GM18909 (cell line): ENCODE measurements at regions not wholly inside any gene's neighbourhood (a gene's known extent, or its start where the extent isn't known, plus 50 kb on each side); places are given as distances from the start of the nearest gene placed in this dataset.

Experiments used
- ATAC-seq: cut with Tn5 transposase; IDR thresholded peaks from one replicate; pipeline ENCODE4 v1.9.1; 2021; ENCODE audit warnings: mild to moderate bottlenecking; ENCODE audit not compliant: unreplicated experiment, poor library complexity

DNA sequence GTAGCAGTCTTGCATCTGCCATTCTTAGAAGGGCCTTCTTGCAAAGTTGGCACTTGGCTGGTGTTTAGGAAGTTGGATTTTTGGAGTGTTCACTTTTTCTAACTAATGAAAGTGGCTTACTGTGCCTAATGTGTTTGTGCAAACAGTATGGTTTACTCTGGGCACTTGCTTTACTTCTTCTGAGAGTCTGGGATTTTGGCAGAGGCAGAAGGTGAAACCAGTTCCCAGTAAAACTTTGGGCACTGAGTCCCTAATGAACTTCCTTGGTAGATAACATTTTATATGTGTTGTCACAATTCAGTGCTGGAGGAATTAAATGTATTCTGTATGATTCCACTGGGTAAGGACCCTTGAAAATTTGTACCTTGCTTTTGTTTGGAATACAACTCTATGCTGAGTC is 155.7 kb downstream of the FAM170A start:
- ATAC-seq = no peak

DNA sequence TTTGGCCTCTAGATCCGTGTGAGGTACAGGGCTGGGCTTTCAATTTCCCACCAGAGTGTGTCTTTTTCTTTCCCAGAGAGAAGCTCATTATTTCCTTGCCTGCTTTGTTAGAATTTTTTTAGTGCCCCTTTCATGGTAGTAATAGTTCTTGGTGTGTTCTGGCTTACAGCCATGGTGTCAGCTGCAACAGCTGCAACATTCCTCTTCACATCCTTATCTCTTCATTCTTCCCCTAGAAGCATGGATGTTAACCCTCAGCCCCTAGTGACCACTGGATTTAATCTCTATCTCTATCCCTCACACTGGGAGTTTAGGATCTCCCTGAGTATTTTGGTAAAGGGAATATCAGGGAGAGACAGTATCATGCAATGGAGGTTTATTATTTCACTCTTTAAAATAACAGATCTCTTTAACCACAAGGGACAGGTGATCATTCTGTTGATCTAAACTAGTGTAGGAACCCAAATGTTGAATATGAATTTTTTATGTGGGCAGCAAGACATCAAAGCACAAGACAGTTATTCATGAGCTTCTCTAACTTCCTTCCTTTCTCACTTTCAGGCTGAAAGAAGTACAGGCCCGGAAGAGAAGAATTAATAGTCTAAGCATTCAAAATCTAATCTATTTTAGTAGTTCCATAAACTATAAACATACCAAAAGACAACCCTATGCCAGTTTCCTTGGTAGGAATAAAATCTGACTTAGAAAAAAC is 160.2 kb downstream of the FAM170A start:
- no peak for ATAC-seq

DNA sequence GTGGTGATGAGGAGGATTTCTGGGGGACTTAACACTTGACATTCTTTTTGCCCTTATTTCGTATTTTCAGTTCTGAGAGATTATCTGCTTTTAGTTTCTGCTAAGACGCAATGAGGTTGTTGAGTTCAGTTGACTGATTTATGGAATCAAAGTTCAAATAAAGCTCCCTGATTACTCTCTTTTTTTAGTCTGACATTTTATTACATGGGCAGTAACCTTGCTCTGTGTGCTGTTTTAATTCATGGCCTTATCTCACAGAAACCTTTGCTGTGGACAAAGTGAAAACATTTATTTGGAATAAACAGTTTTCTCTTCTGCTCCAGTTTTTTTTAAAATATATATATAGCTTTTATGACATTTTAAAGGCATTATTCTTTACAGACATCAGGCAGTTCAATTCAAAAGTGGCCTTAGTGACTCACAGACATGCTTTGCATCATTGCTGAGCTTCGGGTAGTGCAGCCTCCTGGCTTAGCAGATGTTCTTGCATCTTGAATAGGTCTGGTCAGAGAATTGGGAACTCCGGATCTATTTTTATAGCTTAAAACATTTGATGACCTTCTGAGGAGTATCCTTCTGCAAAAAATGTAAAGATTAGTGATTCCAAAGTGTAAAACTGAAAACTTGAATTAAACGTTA is 162.9 kb downstream of the FAM170A start:
- ATAC-seq = no peak

DNA sequence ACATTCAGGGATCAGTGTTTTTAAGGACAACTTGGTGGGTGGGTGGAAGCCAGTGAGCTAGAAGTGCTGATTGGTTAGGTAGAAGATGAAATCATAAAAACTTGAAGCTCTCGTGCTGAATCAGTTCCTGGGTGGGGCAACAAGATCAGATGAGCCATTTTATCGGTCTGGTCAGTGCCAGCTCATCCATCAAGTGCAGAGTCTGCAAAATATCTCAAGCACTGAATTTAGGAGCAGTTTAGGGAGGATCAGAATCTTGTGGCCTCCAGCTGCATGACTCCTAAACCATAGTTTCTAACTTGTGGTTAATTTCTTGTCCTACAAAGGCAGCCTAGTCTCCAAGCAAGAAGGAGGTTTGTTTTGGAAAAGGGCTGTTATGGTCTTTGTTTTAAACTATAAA is 166.4 kb downstream of the FAM170A start:
- ATAC-seq = no peak

DNA sequence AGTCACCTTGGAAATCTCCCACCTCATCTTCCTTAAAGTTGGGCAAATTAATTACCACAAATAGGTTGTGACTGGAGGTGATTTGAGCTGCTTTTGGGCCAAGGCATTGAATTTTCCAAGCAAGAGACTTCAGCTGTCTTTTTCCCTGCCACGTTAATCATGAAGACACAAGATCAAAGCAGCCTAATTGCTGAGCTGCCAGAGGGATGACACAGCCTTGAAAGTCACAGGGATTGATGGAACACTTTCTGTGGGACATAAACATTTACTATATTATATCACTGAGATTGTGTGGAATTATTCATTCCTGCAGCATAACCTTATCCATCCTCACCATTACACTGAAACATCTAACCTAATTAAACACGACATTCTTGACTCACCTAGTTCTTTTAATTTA is 172.2 kb downstream of the FAM170A start:
- ATAC-seq = no peak

DNA sequence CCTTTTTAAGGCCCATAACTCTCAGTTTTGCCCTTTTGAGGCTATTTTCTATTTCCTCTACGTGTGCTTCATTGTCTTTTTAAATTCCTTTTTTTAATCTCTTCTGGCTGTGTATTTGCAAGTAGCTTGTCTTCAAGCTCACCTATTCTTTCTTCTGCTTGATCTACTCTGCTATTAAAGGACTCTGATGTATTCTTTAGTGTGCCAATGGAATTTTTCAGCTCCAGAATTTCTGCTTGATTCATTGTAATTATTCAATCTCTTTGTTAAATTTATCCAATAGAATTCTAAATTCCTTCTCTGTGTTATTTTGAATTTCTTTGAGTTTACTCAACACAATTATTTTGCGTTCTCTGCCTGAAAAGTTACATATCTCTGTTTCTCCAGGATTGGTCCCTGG is 178.7 kb downstream of the FAM170A start:
- no peak for ATAC-seq

DNA sequence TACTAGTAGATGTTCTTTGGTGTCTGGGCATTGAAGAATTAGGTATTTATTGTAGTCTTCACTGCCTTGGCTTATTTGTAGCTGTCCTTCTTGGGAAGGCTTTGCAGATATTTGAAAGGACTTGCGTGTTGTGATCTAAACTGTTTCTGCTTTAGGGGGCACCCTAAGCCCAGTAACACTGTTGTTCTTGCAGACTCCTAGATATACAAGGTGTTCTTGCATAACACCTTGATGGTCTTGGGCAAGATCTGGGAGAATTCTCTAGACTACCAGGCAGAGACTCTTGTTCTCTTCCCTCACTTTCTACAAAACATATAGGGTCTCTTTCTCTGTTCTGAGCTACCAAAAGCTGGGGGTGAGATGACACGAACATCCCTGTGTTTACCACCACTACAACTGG is 179.1 kb downstream of the FAM170A start:
- ATAC-seq = no peak

DNA sequence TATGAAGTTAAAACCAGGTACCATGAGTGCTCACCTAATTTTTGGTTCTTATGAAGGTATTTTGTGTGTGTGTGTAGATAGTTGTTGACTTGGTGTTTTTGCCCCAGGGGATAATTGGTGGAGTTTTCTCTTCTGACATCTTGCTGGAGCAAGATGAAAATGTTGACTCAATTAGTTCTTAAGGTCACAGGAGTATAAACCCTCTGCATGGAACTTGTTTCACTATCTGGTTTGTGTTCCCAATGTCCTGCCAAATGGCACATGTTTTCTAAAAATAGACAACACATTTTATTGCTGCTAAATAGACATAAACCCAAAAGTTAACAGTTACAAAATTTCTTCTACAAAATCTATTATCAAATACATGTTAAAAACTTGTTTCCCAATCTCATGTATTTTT is 180.9 kb downstream of the FAM170A start:
- ATAC-seq = no peak

DNA sequence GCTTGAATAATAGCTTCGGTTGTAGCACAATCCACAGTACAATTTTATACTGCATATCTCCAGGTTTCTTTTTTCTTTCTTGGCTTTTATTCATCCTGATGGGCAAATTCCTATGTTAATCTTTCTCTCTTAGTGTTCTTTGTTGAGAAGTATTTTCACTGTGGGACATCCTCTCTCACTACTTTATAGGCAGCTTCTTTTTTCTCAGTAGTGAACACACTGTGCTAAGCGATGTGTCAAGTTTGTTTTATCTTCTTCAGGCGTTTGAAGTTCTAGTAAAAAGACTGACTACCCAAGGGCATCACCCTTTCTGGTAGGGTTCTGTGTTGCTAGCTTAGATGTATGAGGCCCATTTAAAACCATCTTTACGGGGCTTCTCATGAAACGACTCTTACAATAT is 182.1 kb downstream of the FAM170A start:
- ATAC-seq = no peak

DNA sequence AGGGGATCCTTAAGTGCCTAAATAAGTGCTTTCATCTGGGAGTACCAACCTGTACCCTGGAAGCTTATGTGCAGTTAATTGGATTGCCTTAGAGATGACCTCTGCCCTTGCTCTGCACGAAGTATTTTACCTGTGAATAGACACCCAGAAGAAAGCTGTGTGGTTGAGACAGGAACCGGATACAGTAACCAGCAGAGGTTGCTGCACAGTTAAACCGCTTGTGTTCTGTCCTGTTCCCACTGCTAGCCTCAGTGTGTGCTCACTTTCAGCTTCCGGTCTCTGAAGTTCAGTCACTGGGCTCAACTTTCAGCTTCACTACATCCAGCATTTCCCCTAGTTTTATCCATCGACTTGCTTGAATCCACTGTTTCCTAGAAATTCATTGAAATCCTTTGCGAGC is 185.3 kb downstream of the FAM170A start:
- ATAC-seq = no peak

DNA sequence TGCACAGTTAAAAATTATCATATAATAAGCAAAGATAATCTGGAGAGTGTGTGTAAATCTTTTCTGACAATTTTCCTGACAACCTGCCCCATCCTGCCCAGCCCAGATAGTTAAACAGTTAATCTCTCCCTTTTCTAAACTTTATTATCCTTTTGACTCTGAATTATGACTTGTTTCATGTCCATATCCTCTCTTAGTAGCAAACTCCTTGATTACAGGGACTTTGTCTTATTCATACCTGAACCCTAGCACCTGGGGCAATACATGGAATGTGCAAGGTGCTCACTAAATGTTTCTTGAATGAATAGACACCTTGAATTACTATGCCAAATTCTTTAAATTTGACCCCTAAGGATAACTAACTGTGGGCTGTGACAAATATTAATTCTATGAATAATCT is 186.7 kb downstream of the FAM170A start:
- no peak for ATAC-seq

DNA sequence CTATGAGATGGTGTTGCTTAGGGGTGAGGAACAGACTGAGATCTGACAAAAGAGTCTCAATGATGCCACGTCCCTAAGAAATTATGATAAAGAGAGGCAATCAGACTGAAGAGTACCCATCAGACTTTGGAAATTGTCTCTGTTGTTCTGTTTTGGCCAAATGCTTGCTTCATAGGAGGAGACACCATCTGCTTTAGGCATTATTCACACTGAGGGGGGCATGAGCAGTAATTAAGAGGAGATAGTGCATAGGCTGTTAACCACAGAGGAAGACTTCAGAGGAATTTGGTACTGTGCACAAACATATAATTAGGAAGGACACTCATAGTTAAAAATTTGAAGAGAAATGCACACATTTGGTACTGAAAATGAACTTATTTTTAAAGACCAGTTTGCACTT is 190.7 kb downstream of the FAM170A start:
- no peak for ATAC-seq

DNA sequence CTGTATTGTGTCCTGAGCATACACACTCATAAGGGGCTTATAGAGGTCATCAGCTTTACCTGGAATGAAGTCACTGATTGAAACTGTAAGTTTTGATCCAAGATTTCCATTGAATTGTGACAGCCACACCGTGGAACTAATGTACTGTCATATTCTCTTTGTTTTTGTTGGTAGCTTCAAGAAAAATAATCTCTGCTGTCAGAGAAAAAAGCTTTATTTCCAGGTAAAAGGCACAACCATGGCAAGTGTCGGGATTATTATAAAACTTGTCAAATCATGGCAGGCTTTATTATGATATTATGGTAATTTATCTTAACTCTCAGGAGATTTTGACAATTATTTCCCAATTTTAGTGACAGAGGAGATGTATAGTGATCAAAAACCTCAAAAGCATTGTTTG is 191.2 kb downstream of the FAM170A start:
- ATAC-seq = no peak

DNA sequence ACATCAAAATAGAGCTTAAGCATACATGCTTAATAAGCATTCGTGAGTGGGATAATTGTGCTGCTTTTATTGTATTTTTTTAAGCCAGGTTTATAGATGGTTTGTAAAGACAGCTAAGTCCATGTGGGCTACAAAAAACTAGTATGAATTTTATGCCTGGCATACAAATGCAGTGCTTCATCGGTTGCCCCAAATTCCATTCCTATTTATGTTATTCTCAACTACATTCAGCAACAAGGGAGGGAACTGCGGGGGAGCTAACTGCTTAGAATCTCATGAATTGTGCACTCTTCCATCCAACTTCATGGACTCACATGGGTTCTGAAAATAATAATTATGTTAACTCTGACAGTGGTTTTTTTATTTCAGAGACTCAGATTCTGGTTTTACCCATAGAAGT is 199.2 kb downstream of the FAM170A start:
- ATAC-seq = no peak

DNA sequence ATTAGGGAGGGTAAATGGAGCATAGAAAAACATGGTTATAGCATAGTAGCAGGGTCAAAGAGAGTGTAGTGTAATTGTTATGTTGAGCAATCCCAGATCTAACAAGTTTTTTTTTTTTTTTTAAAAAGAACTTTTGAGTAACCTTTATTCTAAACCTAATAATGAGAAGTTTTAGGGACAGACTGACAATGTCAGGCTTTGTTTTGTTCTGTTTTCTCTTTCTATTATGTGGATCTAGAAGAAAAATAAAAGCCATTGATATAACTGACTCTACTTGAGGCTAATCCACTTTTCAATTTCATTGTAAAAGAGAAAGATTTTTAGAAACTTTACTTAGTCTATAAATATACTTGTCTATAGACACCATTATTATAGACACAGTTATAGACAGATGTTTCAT is 200.0 kb downstream of the FAM170A start:
- no peak for ATAC-seq

DNA sequence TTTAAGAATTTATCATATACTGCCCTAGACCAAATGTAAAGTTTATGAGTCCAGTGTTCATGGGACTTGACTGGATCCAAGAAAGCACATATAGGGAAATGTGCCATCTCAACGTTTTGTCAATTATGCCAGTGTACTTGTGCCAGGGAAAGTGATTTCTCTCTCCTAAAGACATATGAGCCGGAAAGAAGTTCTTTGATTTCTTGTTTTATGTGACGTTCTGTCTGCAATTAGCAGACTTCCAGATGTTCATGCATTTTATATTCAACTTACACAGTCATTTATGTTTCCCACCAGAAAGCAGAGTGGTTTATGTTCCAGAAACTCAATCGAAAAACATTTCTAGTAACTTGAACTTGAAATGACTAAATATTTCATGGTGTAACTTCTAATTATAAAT is 203.8 kb downstream of the FAM170A start:
- ATAC-seq = no peak

DNA sequence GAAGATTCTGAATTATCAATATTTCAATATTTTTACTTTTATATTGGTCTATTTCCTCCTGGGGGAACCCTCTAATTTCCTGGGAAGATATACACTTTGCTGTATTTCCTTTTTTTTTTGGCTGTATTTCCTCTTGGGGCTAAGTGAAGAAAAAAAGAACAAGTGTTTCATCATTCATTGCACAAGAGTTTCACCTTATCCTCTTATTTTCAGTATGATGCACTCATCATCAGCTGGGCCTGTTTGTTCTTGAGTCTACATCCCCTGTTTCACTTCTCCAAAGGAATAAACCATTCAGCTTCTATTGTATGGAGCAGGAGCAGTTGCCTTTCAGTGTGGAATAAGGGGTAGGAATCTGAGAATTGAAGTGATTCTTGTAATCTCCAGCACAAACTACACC is 210.8 kb downstream of the FAM170A start:
- ATAC-seq = no peak

DNA sequence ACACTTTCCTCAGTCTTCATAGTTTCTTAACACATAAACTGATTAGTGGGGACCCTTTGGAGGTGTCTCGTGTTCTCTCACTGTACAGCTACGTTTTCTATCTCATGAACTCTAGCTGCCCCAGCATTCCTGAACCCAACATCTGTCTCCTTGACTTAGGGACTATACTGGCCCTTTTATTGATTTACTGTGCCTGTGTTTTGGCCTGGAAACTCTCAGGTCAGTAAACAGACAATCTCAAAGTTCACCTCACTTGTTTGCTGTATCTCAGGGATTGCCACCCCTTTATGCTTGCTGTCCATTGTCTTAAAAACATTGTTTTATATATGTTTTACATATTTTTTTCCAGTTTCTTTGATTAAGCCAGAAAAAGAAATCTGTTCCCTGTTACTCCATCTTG is 222.8 kb downstream of the FAM170A start:
- no peak for ATAC-seq

DNA sequence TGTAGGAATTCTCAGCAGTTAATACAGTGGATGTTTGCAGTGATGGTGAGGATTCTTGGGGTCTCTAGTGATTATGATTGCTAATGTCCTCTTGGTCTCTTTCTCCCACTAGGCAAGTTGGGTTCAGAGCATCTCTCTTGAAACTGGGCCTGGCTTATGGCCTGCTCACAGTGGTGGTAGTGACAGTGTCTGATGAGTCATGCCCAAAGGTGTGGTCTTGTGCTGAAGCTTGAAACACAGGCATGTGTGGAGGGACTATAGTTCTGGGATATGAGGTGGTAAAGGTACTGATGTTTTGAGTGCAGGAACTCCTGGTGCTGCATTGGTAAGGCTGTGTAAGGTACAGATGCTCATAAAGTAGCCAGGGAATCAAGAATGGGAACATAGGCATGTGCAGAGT is 231.1 kb downstream of the FAM170A start:
- ATAC-seq = no peak

DNA sequence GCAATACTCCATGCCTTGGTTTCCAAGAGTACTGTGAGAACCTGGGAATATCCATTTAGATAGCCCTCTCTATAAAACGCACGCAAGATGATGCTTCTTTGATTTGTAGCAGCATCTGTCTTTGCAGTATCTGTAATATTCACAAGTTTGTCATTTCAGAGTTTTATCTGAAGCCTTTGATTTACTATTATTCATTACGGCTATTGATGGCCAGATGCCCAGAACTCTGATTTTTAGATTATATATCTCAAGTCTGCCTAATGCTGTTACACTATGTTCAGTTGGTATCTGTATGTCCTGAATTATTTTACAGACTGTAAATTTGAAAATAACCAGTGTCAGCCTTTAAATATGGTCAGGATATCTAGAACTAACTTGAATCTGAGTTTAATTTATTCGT is 233.3 kb downstream of the FAM170A start:
- ATAC-seq = no peak

DNA sequence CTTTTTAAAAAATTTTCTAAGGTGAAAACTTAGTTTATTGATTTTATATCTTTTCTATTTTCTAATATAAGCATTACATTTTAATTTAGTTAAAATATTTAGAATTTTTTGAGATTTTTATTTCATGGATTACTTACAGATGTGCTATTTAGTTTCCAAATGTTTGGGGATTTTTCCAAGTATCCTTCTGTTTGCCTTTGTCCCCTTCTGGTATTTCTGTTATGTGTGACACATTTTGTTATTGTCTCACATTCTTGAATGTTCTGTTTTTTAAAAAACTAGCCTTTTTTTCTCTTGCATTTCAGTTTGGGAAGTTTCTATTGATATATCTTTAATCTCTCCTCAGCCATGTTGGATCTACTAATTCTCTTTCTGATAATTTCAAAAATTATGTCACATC is 234.9 kb downstream of the FAM170A start:
- no peak for ATAC-seq

DNA sequence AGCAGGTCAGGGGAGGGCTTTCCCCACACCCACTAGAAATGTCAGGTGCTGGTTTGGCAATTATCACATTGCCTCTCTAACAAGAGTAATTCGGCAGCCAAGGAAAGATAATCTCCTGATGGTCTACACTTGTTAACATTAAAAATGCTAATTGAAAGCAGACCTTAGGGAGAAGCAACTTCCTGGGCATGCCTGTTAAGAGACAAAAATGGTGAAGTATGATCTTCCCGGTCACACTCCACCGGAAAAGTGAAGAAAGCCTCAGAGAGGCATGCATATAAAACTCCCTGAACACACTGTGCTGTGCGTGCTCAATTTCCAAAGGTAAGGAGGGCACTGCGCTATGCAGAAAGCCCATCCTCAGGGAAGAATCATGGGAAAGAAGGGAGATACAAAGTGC is 244.3 kb downstream of the FAM170A start:
- no peak for ATAC-seq
